ENCODE measurements at regions not wholly inside any gene's neighbourhood (a gene's known extent, or its start where the extent isn't known, plus 50 kb on each side); places are given as distances from the start of the nearest gene placed in this dataset.

GRCh38 chr13:85562282-85562681, 236.9 kb downstream of the SLITRK6 start:
- H3K4me3 ChIP-seq (ENCODE audit: low read depth, low read length) = no peak overlapping the region
- H3K9me3 Mint-ChIP-seq (ENCODE audit: unreplicated experiment) = no peaks in the 10 kb centered on the region
- no peaks in the 10 kb centered on the region for H3K27me3 ChIP-seq (replicated peaks; ENCODE audit: control insufficient read depth, insufficient read depth, low read length)
- intact Hi-C loops (cut with micrococcal nuclease; ENCODE audit: unreplicated experiment) = no loop called here
- no peaks in the 10 kb centered on the region for H3K4me1 Mint-ChIP-seq (ENCODE audit: low read depth, unreplicated experiment)
- H3K9me3 ChIP-seq = no peaks in the 10 kb centered on the region
- peaks cover 3% of the 10 kb centered on the region for H3K27me3 Mint-ChIP-seq (ENCODE audit: insufficient read depth, unreplicated experiment)
- H3K36me3 ChIP-seq (ENCODE audit: control insufficient read depth, insufficient read depth, low read length) = no peaks in the 10 kb centered on the region
- ChIA-PET POLR2A (no interaction called here), CTCF (no interaction called here)
- no peak overlapping the region for H3K4me3 Mint-ChIP-seq (ENCODE audit: unreplicated experiment)
- no peaks in the 10 kb centered on the region for H3K36me3 Mint-ChIP-seq (ENCODE audit: insufficient read depth, unreplicated experiment)
- H3K27ac Mint-ChIP-seq (ENCODE audit: unreplicated experiment) = no peak overlapping the region
- no peak for DNase-seq
- TF ChIP-seq, protein P1, sequence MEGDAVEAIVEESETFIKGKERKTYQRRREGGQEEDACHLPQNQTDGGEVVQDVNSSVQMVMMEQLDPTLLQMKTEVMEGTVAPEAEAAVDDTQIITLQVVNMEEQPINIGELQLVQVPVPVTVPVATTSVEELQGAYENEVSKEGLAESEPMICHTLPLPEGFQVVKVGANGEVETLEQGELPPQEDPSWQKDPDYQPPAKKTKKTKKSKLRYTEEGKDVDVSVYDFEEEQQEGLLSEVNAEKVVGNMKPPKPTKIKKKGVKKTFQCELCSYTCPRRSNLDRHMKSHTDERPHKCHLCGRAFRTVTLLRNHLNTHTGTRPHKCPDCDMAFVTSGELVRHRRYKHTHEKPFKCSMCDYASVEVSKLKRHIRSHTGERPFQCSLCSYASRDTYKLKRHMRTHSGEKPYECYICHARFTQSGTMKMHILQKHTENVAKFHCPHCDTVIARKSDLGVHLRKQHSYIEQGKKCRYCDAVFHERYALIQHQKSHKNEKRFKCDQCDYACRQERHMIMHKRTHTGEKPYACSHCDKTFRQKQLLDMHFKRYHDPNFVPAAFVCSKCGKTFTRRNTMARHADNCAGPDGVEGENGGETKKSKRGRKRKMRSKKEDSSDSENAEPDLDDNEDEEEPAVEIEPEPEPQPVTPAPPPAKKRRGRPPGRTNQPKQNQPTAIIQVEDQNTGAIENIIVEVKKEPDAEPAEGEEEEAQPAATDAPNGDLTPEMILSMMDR (IDR thresholded peaks at IDR 0.05; ENCODE audit: insufficient read depth in 1 of 2, low read depth in 1 of 2, low read length in 1 of 2, severe bottlenecking in 1 of 2, unreplicated experiment in 1 of 2) = no peak
- no peaks in the 10 kb centered on the region for H3K4me1 ChIP-seq
- no TSS peak for BruUV-seq (replicated peaks)

- no peaks in the 10 kb centered on the region for H3K4me1 Mint-ChIP-seq (ENCODE audit: low read depth, unreplicated experiment)
- no peak overlapping the region for H3K4me3 Mint-ChIP-seq (ENCODE audit: unreplicated experiment)
- peaks cover 3% of the 10 kb centered on the region for H3K27me3 Mint-ChIP-seq (ENCODE audit: insufficient read depth, unreplicated experiment)
- H3K36me3 ChIP-seq (ENCODE audit: control insufficient read depth, insufficient read depth, low read length) = no peaks in the 10 kb centered on the region
- no peaks in the 10 kb centered on the region for H3K9me3 ChIP-seq
- ChIA-PET POLR2A (no interaction called here), CTCF (no interaction called here)
- H3K27me3 ChIP-seq (replicated peaks; ENCODE audit: control insufficient read depth, insufficient read depth, low read length) = no peaks in the 10 kb centered on the region
- no peak for DNase-seq
- H3K27ac Mint-ChIP-seq (ENCODE audit: unreplicated experiment) = no peak overlapping the region
- TF ChIP-seq, protein P1 (IDR thresholded peaks at IDR 0.05; ENCODE audit: insufficient read depth in 1 of 2, low read depth in 1 of 2, low read length in 1 of 2, severe bottlenecking in 1 of 2, unreplicated experiment in 1 of 2) = no peak
- no TSS peak for BruUV-seq (replicated peaks)
- H3K36me3 Mint-ChIP-seq (ENCODE audit: insufficient read depth, unreplicated experiment) = no peaks in the 10 kb centered on the region
- H3K9me3 Mint-ChIP-seq (ENCODE audit: unreplicated experiment) = no peaks in the 10 kb centered on the region
- no peak overlapping the region for H3K4me3 ChIP-seq (ENCODE audit: low read depth, low read length)
- H3K4me1 ChIP-seq = no peaks in the 10 kb centered on the region
- intact Hi-C loops (cut with micrococcal nuclease; ENCODE audit: unreplicated experiment) = no loop called here
These were observed 241.3 kb downstream of the SLITRK6 start for GRCh38 chr13:85557691-85558467.

DNA sequence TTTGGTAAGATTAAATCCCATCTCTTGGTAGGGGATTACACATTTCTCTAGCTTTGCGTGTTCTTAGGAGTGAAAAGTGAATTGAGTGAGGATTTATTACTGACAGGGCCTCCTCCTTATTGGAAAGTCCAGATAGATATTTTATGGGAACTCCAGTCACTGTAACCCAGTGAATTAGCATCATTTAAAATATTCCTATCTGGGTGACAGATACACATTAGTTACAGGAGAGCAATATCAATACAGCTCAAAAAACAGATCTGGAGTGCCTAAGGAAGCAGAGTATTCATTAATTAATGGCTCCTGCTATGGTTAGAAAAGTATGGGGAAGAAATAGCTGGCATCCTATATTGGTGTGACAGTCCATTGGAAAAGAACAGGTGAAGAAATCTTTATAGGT, 248.2 kb downstream of the SLITRK6 start:
- H3K27me3 Mint-ChIP-seq (ENCODE audit: insufficient read depth, unreplicated experiment) = no peaks in the 10 kb centered on the region
- no peak overlapping the region for H3K4me3 ChIP-seq (ENCODE audit: low read depth, low read length)
- DNase-seq = no peak
- no peaks in the 10 kb centered on the region for H3K4me1 Mint-ChIP-seq (ENCODE audit: low read depth, unreplicated experiment)
- no peaks in the 10 kb centered on the region for H3K4me1 ChIP-seq
- H3K36me3 ChIP-seq (ENCODE audit: control insufficient read depth, insufficient read depth, low read length) = no peaks in the 10 kb centered on the region
- H3K9me3 Mint-ChIP-seq (ENCODE audit: unreplicated experiment) = peaks cover 15% of the 10 kb centered on the region
- BruUV-seq (replicated peaks) = no TSS peak
- TF ChIP-seq, protein P1 (IDR thresholded peaks at IDR 0.05; ENCODE audit: insufficient read depth in 1 of 2, low read depth in 1 of 2, low read length in 1 of 2, severe bottlenecking in 1 of 2, unreplicated experiment in 1 of 2) = no peak
- H3K9me3 ChIP-seq = peaks cover 12% of the 10 kb centered on the region
- H3K36me3 Mint-ChIP-seq (ENCODE audit: insufficient read depth, unreplicated experiment) = no peaks in the 10 kb centered on the region
- no peaks in the 10 kb centered on the region for H3K27me3 ChIP-seq (replicated peaks; ENCODE audit: control insufficient read depth, insufficient read depth, low read length)
- ChIA-PET CTCF (no interaction called here), POLR2A (no interaction called here)
- H3K27ac Mint-ChIP-seq (ENCODE audit: unreplicated experiment) = no peak overlapping the region
- intact Hi-C loops (cut with micrococcal nuclease; ENCODE audit: unreplicated experiment) = no loop called here
- no peak overlapping the region for H3K4me3 Mint-ChIP-seq (ENCODE audit: unreplicated experiment)

All from Caco-2 (cell line).